CD4-positive, CD25-positive, alpha-beta regulatory T cell (primary cell): ENCODE measurements at regions not wholly inside any gene's neighbourhood (a gene's known extent, or its start where the extent isn't known, plus 50 kb on each side); places are given as distances from the start of the nearest gene placed in this dataset.

Experiments used
- ATAC-seq, 2 donors: fragments of 150-1000 bp; cut with Tn5 transposase; one replicate each; pipeline ENCODE4 v1.10.0; 2021; ENCODE audit warnings: low read depth in 2 of 2, moderate number of reproducible peaks in 2 of 2, moderate library complexity in 1 of 2
- DNase-seq, 3 donors: peaks; one replicate each; pipeline versions ENCODE4 v3.0.0 to v3.0.0-alpha.2; 2012 to 2022; ENCODE audit warnings: mixed read lengths in 1 of 3
- H3K27ac ChIP-seq: one replicate; pipeline ENCODE4 v1.7.0; 2013; ENCODE audit warnings: mild to moderate bottlenecking, low read length; ENCODE audit not compliant: insufficient read depth, poor library complexity, severe bottlenecking
- H3K27me3 ChIP-seq: one replicate; pipeline ENCODE4 v1.7.0; 2013; ENCODE audit warnings: low read length; ENCODE audit not compliant: control insufficient read depth, insufficient read depth
- H3K36me3 ChIP-seq: one replicate; pipeline ENCODE4 v1.7.0; 2013; ENCODE audit warnings: mild to moderate bottlenecking, low read length, moderate library complexity; ENCODE audit not compliant: control insufficient read depth, insufficient read depth
- H3K4me1 ChIP-seq: 2 replicates; pipeline ENCODE4 v1.7.0; 2013; ENCODE audit warnings: mild to moderate bottlenecking, low read length; ENCODE audit not compliant: insufficient read depth, control insufficient read depth, poor library complexity, severe bottlenecking
- H3K4me3 ChIP-seq: one replicate; pipeline ENCODE4 v1.7.0; 2013; ENCODE audit warnings: low read depth, mild to moderate bottlenecking, low read length, moderate library complexity
- H3K9me3 ChIP-seq, 2 experiments: 1 replicate in 1 of 2; 2 replicates in 1 of 2; pipeline ENCODE4 v1.7.0; 2013; ENCODE audit warnings: low read length in 2 of 2, mild to moderate bottlenecking in 1 of 2, moderate library complexity in 1 of 2; ENCODE audit not compliant: control insufficient read depth in 2 of 2
- H3K27ac Mint-ChIP-seq, 3 donors: one replicate each; pipeline ENCODE4 v1.8.0; 2020 to 2022; ENCODE audit warnings: mild to moderate bottlenecking in 3 of 3, mixed read lengths in 3 of 3, moderate library complexity in 2 of 3
- H3K27me3 Mint-ChIP-seq: one replicate; pipeline ENCODE4 v1.8.0; 2022; ENCODE audit warnings: mild to moderate bottlenecking, mixed read lengths
- H3K36me3 Mint-ChIP-seq: one replicate; pipeline ENCODE4 v1.8.0; 2020; ENCODE audit warnings: mixed read lengths
- H3K4me1 Mint-ChIP-seq, 4 donors: one replicate each; pipeline ENCODE4 v1.8.0; 2020 to 2022; ENCODE audit warnings: mixed read lengths in 4 of 4, mild to moderate bottlenecking in 1 of 4
- H3K4me3 Mint-ChIP-seq, 4 donors: one replicate each; pipeline ENCODE4 v1.8.0; 2020 to 2022; ENCODE audit warnings: mild to moderate bottlenecking in 4 of 4, mixed read lengths in 4 of 4, moderate library complexity in 3 of 4
- H3K9me3 Mint-ChIP-seq, 7 donors: one replicate each; pipeline ENCODE4 v1.8.0; 2020 to 2022; ENCODE audit warnings: mixed read lengths in 7 of 7, mild to moderate bottlenecking in 3 of 7, moderate library complexity in 2 of 7

DNA sequence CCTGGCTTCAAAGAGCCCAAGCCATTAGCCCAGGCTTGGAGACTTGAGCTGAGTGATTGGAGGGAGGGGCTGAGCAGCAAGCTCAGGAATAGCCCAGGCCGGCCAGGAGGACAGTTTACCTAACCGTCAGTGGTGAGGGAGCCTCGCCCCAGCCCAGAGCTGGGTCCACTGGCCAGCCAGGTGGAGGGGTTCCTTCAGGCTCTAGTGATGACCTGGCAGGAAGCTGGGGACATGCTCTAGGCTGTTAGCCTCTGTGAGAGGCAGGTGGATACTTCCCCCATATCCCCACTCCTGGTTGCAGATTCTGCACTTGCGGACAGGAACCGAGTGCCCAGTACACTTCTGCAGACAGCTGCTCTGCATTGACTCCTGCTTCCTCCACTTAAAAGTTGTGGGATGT is 61.2 kb upstream of the ANTXRL start:
- Histone ChIP-seq H3K4me3 (no peak overlapping the region), H3K27ac (no peak overlapping the region), H3K36me3 (peaks cover 61% of the 10 kb centered on the region), H3K27me3 (no peaks in the 10 kb centered on the region), H3K9me3 (peaks cover 0 to under 1% of the 10 kb centered on the region in 2 experiments), H3K4me1 (no peaks in the 10 kb centered on the region)
- peak overlapping the region in 1 of 3 donors; percentile 85 for H3K27ac Mint-ChIP-seq
- no peak for DNase-seq
- H3K4me3 Mint-ChIP-seq, result no peak overlapping the region
- peaks cover 8 to 34% (median 18%) of the 10 kb centered on the region in 4 donors for H3K4me1 Mint-ChIP-seq
- ATAC-seq, result no peak
- no peaks in the 10 kb centered on the region for H3K27me3 Mint-ChIP-seq
- H3K9me3 Mint-ChIP-seq, result peaks cover 0 to 3% (median 0%) of the 10 kb centered on the region in 7 donors
- peaks cover 46% of the 10 kb centered on the region for H3K36me3 Mint-ChIP-seq

DNA sequence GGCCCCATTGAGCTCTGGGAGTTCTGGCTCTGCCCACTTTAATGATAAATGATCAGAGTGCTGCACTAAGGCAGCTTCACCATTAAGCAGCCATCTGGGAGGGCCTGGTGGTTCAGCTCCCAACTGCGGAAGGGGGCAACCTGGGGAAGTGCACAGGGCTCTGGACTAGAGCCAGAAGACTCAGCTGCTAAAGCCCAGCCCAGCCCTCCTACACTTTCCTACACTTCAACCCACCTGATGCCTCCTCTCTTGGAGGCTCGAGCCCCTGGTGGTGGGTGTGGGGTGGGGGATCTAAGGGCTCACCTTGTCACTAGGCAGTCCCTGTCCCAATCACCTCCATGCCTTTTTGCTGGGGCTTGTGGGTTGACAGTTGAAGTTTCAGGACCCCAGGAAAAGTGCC is 60.6 kb upstream of the ANTXRL start:
- Histone ChIP-seq H3K36me3 (peaks cover 62% of the 10 kb centered on the region), H3K9me3 (peaks cover 0 to 5% of the 10 kb centered on the region in 2 experiments), H3K4me1 (no peaks in the 10 kb centered on the region), H3K27ac (no peak overlapping the region), H3K4me3 (no peak overlapping the region), H3K27me3 (no peaks in the 10 kb centered on the region)
- Mint-ChIP-seq H3K4me3 (no peak overlapping the region), H3K27me3 (no peaks in the 10 kb centered on the region), H3K36me3 (peaks cover 50% of the 10 kb centered on the region), H3K4me1 (peaks cover 8 to 34% (median 18%) of the 10 kb centered on the region in 4 donors), H3K9me3 (peaks cover 0 to 4% (median 0%) of the 10 kb centered on the region in 7 donors), H3K27ac (no peak overlapping the region)
- DNase-seq, result no peak
- no peak for ATAC-seq

GRCh38 chr10:46226900-46227558 is 59.8 kb upstream of the ANTXRL start:
- Histone ChIP-seq H3K9me3 (peaks cover 0 to 5% of the 10 kb centered on the region in 2 experiments), H3K4me1 (no peaks in the 10 kb centered on the region), H3K4me3 (no peak overlapping the region), H3K27me3 (no peaks in the 10 kb centered on the region), H3K36me3 (peaks cover 64% of the 10 kb centered on the region), H3K27ac (no peak overlapping the region)
- peaks cover 8 to 34% (median 18%) of the 10 kb centered on the region in 4 donors for H3K4me1 Mint-ChIP-seq
- peak overlapping the region in 2 of 3 donors; percentile 42 to 67 for H3K27ac Mint-ChIP-seq
- no peaks in the 10 kb centered on the region for H3K27me3 Mint-ChIP-seq
- peaks cover 0 to 4% (median 0%) of the 10 kb centered on the region in 7 donors for H3K9me3 Mint-ChIP-seq
- peaks cover 49% of the 10 kb centered on the region for H3K36me3 Mint-ChIP-seq
- DNase-seq (no peak), ATAC-seq (no peak)
- no peak overlapping the region for H3K4me3 Mint-ChIP-seq

DNA sequence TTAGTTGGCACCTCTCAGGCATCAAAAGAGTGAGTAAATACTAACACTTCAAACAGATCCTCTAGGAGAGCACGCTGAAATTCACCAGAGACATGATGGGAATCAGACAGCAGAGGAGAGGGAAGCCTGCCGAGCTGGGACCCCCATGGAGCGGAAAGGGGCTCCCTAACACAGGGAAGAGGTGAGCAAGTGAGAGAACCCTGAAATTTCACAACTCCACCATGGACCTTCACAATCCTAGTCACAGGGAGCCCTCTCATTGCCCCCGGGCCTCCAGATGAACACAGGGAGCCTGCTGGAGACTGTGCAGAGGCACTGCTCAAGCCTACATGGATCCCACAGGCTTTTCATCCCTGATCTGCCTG is 59.2 kb upstream of the ANTXRL start:
- H3K4me3 Mint-ChIP-seq, result no peak overlapping the region
- DNase-seq (no peak), ATAC-seq (no peak)
- Histone ChIP-seq H3K27ac (no peak overlapping the region), H3K27me3 (no peaks in the 10 kb centered on the region), H3K4me1 (no peaks in the 10 kb centered on the region), H3K36me3 (peaks cover 69% of the 10 kb centered on the region), H3K4me3 (no peak overlapping the region), H3K9me3 (peaks cover 0 to 5% of the 10 kb centered on the region in 2 experiments)
- H3K27me3 Mint-ChIP-seq, result no peaks in the 10 kb centered on the region
- no peak overlapping the region for H3K27ac Mint-ChIP-seq
- H3K4me1 Mint-ChIP-seq, result peaks cover 8 to 37% (median 19%) of the 10 kb centered on the region in 4 donors
- peaks cover 0 to 4% (median 0%) of the 10 kb centered on the region in 7 donors for H3K9me3 Mint-ChIP-seq
- H3K36me3 Mint-ChIP-seq, result peaks cover 50% of the 10 kb centered on the region

- no peak overlapping the region for H3K4me3 ChIP-seq
- H3K27me3 ChIP-seq, result no peaks in the 10 kb centered on the region
- peaks cover 0 to 4% (median 0%) of the 10 kb centered on the region in 7 donors for H3K9me3 Mint-ChIP-seq
- no peak overlapping the region for H3K27ac ChIP-seq
- peaks cover 50% of the 10 kb centered on the region for H3K36me3 Mint-ChIP-seq
- H3K27ac Mint-ChIP-seq, result peak overlapping the region in 1 of 3 donors; percentile 57
- no peaks in the 10 kb centered on the region for H3K4me1 ChIP-seq
- no peak overlapping the region for H3K4me3 Mint-ChIP-seq
- peaks cover 0 to 5% of the 10 kb centered on the region in 2 experiments for H3K9me3 ChIP-seq
- H3K27me3 Mint-ChIP-seq, result no peaks in the 10 kb centered on the region
- ATAC-seq, result no peak
- peaks cover 8 to 35% (median 17%) of the 10 kb centered on the region in 4 donors for H3K4me1 Mint-ChIP-seq
- peaks cover 69% of the 10 kb centered on the region for H3K36me3 ChIP-seq
- DNase-seq, result no peak
Observed at GRCh38 chr10:46227936-46228562, 58.7 kb upstream of the ANTXRL start.

DNA sequence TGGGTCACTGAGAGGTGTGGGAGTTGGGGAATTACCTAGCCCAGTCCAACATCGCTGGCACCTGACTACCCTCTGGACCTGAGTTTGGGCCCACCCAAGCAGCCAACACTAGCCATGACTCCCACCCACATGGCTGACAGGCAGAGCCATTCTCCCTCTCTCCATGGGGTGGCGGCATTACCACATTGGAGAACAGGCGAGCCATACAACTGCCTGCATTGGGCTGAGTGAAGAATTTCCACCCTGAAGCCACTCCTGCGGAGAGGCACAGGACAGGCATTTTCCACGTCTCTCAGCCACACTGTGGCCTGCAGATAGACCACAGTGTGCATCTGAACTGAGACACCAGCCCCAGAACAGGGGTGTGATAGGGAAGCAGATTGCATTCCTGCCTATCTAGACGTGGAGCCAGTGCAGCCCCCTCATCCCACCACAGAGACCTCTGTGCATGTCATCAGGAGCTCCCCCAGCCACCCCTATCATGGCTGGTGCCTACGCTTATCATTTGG is 58.2 kb upstream of the ANTXRL start:
- Histone ChIP-seq H3K27me3 (no peaks in the 10 kb centered on the region), H3K27ac (no peak overlapping the region), H3K4me1 (no peaks in the 10 kb centered on the region), H3K9me3 (peaks cover 0 to 5% of the 10 kb centered on the region in 2 experiments), H3K36me3 (peaks cover 69% of the 10 kb centered on the region), H3K4me3 (no peak overlapping the region)
- Mint-ChIP-seq H3K27me3 (no peaks in the 10 kb centered on the region), H3K4me1 (peaks cover 8 to 37% (median 20%) of the 10 kb centered on the region in 4 donors), H3K27ac (peak overlapping the region in 1 of 3 donors; percentile 57), H3K9me3 (peaks cover 0 to 4% (median 0%) of the 10 kb centered on the region in 7 donors), H3K36me3 (peaks cover 54% of the 10 kb centered on the region), H3K4me3 (no peak overlapping the region)
- peak; percentile 54 to 55 for ATAC-seq
- DNase-seq, result peak; percentile 14 to 52 (median 48)

DNA sequence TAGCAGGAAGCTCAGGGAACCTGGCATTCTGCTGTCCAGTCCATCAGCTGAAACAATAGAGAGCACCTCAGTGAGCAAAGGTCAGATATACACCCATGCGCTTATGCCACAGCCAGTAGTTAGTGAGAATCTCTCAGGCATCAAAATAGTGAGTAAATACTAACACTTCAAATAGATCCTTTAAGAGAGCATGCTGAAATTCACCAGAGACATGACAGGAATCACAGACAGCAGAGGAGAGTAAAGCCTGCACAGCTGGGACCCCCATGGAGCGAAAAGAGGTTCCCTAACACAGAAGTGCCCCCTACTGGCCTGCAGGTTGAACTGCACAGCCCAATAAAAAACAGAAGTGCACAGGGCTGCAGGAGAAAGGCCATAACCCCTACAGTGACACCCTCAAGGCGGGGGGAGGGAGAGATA is 57.6 kb upstream of the ANTXRL start:
- no peak overlapping the region for H3K4me3 Mint-ChIP-seq

More for the DNA sequence above, 57.6 kb upstream of the ANTXRL start:
- no peaks in the 10 kb centered on the region for H3K27me3 ChIP-seq
- H3K9me3 ChIP-seq, result peaks cover 0 to 5% of the 10 kb centered on the region in 2 experiments
- Mint-ChIP-seq H3K27ac (peak overlapping the region in 1 of 3 donors; percentile 33), H3K9me3 (peaks cover 0 to 4% (median 0%) of the 10 kb centered on the region in 7 donors), H3K4me1 (peaks cover 8 to 37% (median 20%) of the 10 kb centered on the region in 4 donors), H3K36me3 (peaks cover 59% of the 10 kb centered on the region), H3K27me3 (no peaks in the 10 kb centered on the region)
- no peak overlapping the region for H3K4me3 ChIP-seq
- H3K36me3 ChIP-seq, result peaks cover 70% of the 10 kb centered on the region
- DNase-seq (peak in 2 of 3 donors; percentile 11 to 16), ATAC-seq (no peak)
- no peaks in the 10 kb centered on the region for H3K4me1 ChIP-seq
- no peak overlapping the region for H3K27ac ChIP-seq
